ENCODE measurements at regions not wholly inside any gene's neighbourhood (a gene's known extent, or its start where the extent isn't known, plus 50 kb on each side); places are given as distances from the start of the nearest gene placed in this dataset.

DNA sequence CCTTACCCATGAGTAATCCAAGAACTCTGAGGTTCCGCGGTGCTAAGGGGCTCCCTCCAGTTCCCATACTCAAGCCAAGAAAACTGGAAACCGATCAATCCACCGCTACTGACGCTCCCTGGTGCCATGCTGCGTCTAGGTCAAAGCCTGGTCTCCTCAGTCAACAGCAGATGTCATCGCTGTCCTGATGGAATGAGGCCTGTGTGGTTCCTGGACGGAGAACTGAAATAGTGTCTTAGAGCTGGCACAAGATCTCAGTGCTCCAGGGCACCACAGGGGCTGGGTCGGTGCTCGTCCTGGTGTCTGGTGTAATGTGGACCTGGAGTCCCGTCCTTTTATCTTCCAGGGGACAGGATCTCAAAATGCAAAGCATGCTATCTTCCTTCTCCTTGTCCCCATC is 373.9 kb upstream of the CFAP20DC start:
- H3K4me2 ChIP-seq (ENCODE audit: low read length), result no peak overlapping the region
- H3K36me3 ChIP-seq (ENCODE audit: insufficient read depth, low read length), result no peaks in the 10 kb centered on the region
- no peaks in the 10 kb centered on the region for H3K9me3 ChIP-seq (replicated peaks; ENCODE audit: low read length)
- H3K27me3 ChIP-seq (ENCODE audit: control insufficient read depth, insufficient read depth, low read length), result no peaks in the 10 kb centered on the region
- H3K4me3 ChIP-seq (ENCODE audit: low read length), result no peak overlapping the region
- peaks cover 36% of the 10 kb centered on the region for H3K4me1 ChIP-seq (ENCODE audit: control insufficient read depth, insufficient read depth, low read length)
- no peak overlapping the region for H3K9ac ChIP-seq (ENCODE audit: low read depth, low read length)

DNA sequence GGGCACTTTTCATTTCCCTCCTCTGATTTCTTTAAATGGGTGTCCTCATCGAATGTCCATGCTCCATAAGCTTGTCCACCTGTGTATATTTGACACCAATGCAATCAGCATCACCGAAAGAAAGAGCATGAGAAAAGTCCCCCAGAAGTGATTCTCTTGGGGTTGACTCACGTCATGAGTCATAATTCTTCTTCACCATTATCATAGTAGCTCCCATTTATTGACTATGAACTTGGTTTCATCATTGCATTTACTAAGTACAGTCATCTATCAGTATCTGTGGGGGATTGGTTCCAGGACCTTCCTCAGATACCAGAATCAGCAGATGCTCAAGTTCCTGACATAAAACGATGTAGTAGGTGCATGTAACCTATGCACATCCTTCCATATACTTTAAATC is 372.5 kb upstream of the CFAP20DC start:
- Histone ChIP-seq H3K4me2 (ENCODE audit: low read length) (no peak overlapping the region), H3K4me1 (ENCODE audit: control insufficient read depth, insufficient read depth, low read length) (peaks cover 30% of the 10 kb centered on the region), H3K9me3 (replicated peaks; ENCODE audit: low read length) (no peaks in the 10 kb centered on the region), H3K27me3 (ENCODE audit: control insufficient read depth, insufficient read depth, low read length) (no peaks in the 10 kb centered on the region), H3K4me3 (ENCODE audit: low read length) (no peak overlapping the region), H3K36me3 (ENCODE audit: insufficient read depth, low read length) (no peaks in the 10 kb centered on the region), H3K9ac (ENCODE audit: low read depth, low read length) (no peak overlapping the region)

DNA sequence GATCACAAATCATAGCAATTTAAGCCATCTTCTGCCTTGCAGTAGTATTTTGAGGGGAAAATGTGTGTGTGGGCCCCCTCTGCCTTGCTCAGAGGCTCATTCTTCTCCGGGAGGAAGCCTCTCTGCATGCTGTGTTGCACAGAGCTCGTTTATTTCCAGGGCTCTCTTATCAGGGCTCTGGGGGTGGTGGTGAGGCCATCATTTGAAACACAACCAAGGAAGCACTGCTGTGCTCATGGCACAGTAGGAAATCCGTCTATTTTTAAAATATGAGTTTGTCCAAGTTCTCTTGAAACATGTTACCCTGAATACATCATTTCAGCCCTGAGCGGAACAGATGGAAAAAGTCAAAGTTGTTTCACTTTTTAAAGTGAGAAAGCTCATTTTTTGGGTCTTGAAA is 369.0 kb upstream of the CFAP20DC start:
- Histone ChIP-seq H3K9me3 (replicated peaks; ENCODE audit: low read length) (no peaks in the 10 kb centered on the region), H3K36me3 (ENCODE audit: insufficient read depth, low read length) (no peaks in the 10 kb centered on the region), H3K4me1 (ENCODE audit: control insufficient read depth, insufficient read depth, low read length) (no peaks in the 10 kb centered on the region), H3K4me3 (ENCODE audit: low read length) (no peak overlapping the region), H3K27me3 (ENCODE audit: control insufficient read depth, insufficient read depth, low read length) (no peaks in the 10 kb centered on the region), H3K9ac (ENCODE audit: low read depth, low read length) (no peak overlapping the region), H3K4me2 (ENCODE audit: low read length) (no peak overlapping the region)

DNA sequence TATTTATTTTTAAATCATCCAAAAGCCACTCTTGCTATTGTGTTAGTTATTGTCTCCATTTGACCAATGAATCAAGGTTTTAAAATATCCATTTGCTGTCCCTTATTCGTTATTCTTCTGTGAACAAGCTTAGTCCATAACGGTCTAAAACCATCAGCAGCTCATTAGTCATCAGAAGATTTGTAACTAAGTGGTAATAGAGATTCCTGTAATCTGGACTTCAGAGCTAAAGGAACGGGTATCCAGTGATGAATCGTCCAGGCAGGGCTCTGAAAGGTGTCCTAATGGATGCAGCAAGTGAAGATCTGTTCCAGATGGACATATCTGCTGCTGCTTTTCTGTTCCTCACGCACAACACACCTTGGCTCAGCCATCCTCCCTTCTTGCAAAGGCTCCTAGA is 362.7 kb upstream of the CFAP20DC start:
- H3K9ac ChIP-seq (ENCODE audit: low read depth, low read length), result no peak overlapping the region
- no peak overlapping the region for H3K4me2 ChIP-seq (ENCODE audit: low read length)
- no peak overlapping the region for H3K4me3 ChIP-seq (ENCODE audit: low read length)
- no peaks in the 10 kb centered on the region for H3K36me3 ChIP-seq (ENCODE audit: insufficient read depth, low read length)
- no peaks in the 10 kb centered on the region for H3K27me3 ChIP-seq (ENCODE audit: control insufficient read depth, insufficient read depth, low read length)
- no peaks in the 10 kb centered on the region for H3K4me1 ChIP-seq (ENCODE audit: control insufficient read depth, insufficient read depth, low read length)
- no peaks in the 10 kb centered on the region for H3K9me3 ChIP-seq (replicated peaks; ENCODE audit: low read length)

DNA sequence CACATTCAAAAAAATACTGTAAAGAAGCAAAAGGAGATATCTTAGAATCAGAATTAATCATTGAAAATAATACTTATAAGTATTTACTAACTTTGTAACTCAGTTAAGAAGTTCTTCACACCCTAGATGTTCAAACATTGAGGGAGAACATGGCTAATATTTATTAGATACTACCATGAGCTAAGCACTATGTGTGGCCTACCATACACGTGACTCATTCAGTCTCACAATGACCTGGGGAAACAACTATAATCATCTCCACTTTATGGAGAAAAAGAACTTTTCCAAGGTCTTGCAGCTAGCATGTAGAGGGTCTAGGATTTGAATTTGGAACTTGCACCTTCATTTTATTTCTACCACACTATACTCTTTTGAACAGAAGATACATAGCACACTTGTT is 361.9 kb upstream of the CFAP20DC start:
- no peaks in the 10 kb centered on the region for H3K27me3 ChIP-seq (ENCODE audit: control insufficient read depth, insufficient read depth, low read length)
- no peak overlapping the region for H3K4me2 ChIP-seq (ENCODE audit: low read length)
- no peak overlapping the region for H3K9ac ChIP-seq (ENCODE audit: low read depth, low read length)
- no peaks in the 10 kb centered on the region for H3K9me3 ChIP-seq (replicated peaks; ENCODE audit: low read length)
- H3K4me3 ChIP-seq (ENCODE audit: low read length), result no peak overlapping the region
- H3K36me3 ChIP-seq (ENCODE audit: insufficient read depth, low read length), result no peaks in the 10 kb centered on the region
- H3K4me1 ChIP-seq (ENCODE audit: control insufficient read depth, insufficient read depth, low read length), result no peaks in the 10 kb centered on the region

DNA sequence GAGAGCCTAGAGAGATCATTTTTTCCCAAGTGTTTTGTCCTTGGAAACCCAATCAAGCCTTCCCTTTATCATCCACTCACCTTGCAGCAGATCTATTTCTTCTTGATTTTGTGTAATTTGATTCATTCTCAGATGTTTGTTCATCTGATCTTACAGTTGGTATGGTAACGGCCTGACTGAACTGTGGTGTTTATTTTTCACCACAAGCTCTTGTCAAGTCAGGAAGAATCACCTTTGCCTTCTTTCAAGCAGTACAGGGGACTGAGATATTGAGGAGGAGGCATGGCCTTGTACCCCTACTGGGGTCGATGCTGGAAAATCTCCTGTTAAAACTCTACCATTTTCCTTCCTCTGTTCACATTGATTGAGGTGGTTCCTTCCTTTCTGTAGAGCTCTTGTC is 361.4 kb upstream of the CFAP20DC start:
- Histone ChIP-seq H3K9me3 (replicated peaks; ENCODE audit: low read length) (no peaks in the 10 kb centered on the region), H3K27me3 (ENCODE audit: control insufficient read depth, insufficient read depth, low read length) (no peaks in the 10 kb centered on the region), H3K36me3 (ENCODE audit: insufficient read depth, low read length) (no peaks in the 10 kb centered on the region), H3K4me2 (ENCODE audit: low read length) (no peak overlapping the region), H3K4me3 (ENCODE audit: low read length) (no peak overlapping the region), H3K9ac (ENCODE audit: low read depth, low read length) (no peak overlapping the region), H3K4me1 (ENCODE audit: control insufficient read depth, insufficient read depth, low read length) (no peaks in the 10 kb centered on the region)

DNA sequence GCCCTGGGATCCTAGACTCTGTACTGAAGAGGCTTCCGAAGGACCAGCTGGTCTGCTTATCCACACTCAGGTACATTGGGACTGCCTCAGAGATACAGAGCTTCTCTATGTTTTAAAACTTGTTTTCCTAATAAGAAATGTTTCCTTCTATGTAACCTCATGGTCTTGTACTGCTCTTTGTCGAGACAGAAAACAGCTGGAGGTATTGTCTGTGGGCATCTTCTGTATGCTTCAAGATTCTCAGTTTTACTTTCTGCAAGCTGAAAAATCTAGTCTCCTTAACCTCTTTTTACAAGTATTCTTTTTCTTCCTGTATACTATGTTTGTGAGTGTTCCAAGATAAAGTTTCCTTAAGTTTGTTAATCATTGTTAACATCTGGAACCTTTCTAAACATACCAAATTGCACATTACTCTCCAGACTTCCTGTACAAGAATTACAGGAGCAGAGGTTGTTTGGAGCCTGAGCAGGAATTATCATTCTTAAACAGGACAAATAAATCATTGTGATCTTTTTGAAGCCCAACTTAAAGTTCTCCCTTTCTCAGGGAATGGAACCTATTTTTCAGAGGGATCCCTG is 358.3 kb upstream of the CFAP20DC start:
- H3K27me3 ChIP-seq (ENCODE audit: control insufficient read depth, insufficient read depth, low read length), result peaks cover 2% of the 10 kb centered on the region
- no peaks in the 10 kb centered on the region for H3K9me3 ChIP-seq (replicated peaks; ENCODE audit: low read length)
- no peaks in the 10 kb centered on the region for H3K4me1 ChIP-seq (ENCODE audit: control insufficient read depth, insufficient read depth, low read length)
- H3K9ac ChIP-seq (ENCODE audit: low read depth, low read length), result no peak overlapping the region
- no peak overlapping the region for H3K4me2 ChIP-seq (ENCODE audit: low read length)
- H3K36me3 ChIP-seq (ENCODE audit: insufficient read depth, low read length), result no peaks in the 10 kb centered on the region
- no peak overlapping the region for H3K4me3 ChIP-seq (ENCODE audit: low read length)

DNA sequence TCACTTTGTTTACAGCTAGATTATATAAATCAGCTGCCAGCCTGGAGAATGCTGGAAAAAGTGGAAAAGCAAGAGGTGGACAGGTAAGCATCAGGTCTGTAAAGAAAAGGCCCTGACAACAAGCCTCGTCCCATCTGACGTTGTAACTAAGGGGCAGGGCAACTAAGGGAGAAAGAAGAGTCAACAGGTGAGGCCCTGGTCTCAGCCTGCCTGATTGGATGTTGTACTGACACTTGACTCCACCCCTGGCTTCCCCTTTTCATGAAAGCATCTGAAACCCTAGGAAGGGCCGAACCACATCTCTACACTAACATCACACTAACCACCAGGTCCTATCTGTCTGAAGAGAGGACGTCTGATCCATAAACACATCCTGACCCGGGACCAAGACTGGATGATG is 357.6 kb upstream of the CFAP20DC start:
- H3K36me3 ChIP-seq (ENCODE audit: insufficient read depth, low read length), result no peaks in the 10 kb centered on the region
- no peaks in the 10 kb centered on the region for H3K4me1 ChIP-seq (ENCODE audit: control insufficient read depth, insufficient read depth, low read length)
- H3K4me3 ChIP-seq (ENCODE audit: low read length), result no peak overlapping the region
- peaks cover 7% of the 10 kb centered on the region for H3K27me3 ChIP-seq (ENCODE audit: control insufficient read depth, insufficient read depth, low read length)
- H3K9ac ChIP-seq (ENCODE audit: low read depth, low read length), result no peak overlapping the region
- H3K9me3 ChIP-seq (replicated peaks; ENCODE audit: low read length), result no peaks in the 10 kb centered on the region
- H3K4me2 ChIP-seq (ENCODE audit: low read length), result no peak overlapping the region

DNA sequence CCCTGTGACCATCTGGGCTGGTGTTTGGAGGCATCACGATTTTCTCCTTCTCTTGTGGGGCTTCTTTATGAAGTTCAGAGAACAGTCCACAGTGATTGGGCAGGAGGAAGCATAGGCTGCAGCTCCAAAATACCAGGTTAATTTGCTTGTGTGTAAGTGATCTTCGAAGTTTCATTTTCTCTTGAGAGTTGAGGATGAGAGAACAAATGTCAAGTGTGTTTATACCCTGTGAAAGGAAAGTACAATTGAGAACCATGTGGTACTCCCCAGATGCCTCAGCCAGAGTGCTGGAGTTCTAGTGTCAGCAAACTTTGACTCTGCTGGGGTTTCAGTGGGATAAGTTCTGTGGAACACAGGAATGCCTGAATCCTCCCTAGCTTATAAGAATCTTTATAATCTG is 357.1 kb upstream of the CFAP20DC start:
- H3K4me1 ChIP-seq (ENCODE audit: control insufficient read depth, insufficient read depth, low read length), result no peaks in the 10 kb centered on the region
- H3K36me3 ChIP-seq (ENCODE audit: insufficient read depth, low read length), result no peaks in the 10 kb centered on the region
- H3K27me3 ChIP-seq (ENCODE audit: control insufficient read depth, insufficient read depth, low read length), result peaks cover 8% of the 10 kb centered on the region
- H3K9ac ChIP-seq (ENCODE audit: low read depth, low read length), result no peak overlapping the region
- no peak overlapping the region for H3K4me3 ChIP-seq (ENCODE audit: low read length)
- no peaks in the 10 kb centered on the region for H3K9me3 ChIP-seq (replicated peaks; ENCODE audit: low read length)
- no peak overlapping the region for H3K4me2 ChIP-seq (ENCODE audit: low read length)

DNA sequence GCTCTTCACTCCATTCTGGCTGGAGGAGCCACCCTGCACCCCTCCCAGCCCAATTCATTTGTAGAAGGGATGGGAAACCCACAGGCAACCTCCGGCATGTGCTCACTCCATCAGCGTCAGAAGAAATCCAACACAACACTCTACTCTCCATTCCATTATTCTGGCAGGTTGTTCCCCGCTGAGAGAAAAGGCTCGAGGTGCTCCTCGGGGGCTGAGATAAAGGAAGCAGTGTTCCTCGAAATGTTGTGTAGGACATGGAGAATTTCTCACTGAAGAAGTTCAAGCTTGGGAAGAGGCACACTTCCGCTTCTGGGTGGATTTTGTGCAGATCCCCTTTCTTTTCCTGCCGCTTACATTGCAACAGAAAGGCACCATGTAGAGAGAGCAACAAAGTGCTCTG is 355.0 kb upstream of the CFAP20DC start:
- no peaks in the 10 kb centered on the region for H3K9me3 ChIP-seq (replicated peaks; ENCODE audit: low read length)
- H3K27me3 ChIP-seq (ENCODE audit: control insufficient read depth, insufficient read depth, low read length), result peaks cover 8% of the 10 kb centered on the region
- H3K4me1 ChIP-seq (ENCODE audit: control insufficient read depth, insufficient read depth, low read length), result no peaks in the 10 kb centered on the region
- no peak overlapping the region for H3K4me2 ChIP-seq (ENCODE audit: low read length)
- no peaks in the 10 kb centered on the region for H3K36me3 ChIP-seq (ENCODE audit: insufficient read depth, low read length)
- no peak overlapping the region for H3K9ac ChIP-seq (ENCODE audit: low read depth, low read length)
- no peak overlapping the region for H3K4me3 ChIP-seq (ENCODE audit: low read length)

DNA sequence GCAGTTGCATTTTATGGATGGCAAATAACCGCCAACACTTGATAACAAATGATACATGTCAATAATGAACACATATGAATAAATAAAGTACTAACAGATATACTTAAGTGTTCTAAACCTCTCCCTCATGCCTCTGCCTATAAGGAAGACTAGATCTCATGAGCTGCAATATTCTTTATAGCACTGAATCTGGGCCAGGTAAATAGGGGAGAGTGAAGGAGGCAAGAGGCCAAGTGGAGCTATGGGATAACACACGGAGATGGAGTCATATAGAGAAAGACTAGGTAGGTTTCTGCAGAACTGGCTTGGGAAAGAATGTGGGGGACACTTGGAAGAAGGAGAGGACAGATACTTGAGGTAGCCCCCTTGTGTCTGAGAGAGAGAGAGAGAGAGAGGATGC is 354.2 kb upstream of the CFAP20DC start:
- H3K4me3 ChIP-seq (ENCODE audit: low read length), result no peak overlapping the region

DNA sequence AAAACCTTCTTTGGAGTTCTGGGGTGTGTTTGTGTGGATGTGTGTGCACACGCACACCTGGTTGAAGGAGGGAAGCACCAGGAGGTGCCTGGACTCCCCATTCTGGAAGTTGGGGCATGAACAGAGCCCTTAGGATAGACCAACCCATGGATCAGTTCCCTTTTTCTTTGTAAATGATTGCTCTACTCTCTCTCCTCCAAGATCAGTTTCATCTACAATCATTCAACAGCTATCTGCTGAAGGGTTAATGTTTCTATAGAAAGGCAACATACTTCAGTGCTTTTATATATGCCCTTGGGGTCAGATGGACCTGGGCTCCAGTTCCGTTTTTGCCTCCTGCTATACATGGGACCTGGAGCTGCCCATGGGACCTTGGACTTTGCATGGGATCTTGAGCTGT is 352.1 kb upstream of the CFAP20DC start:
- no peak overlapping the region for H3K4me2 ChIP-seq (ENCODE audit: low read length)

More for the DNA sequence above, 354.2 kb upstream of the CFAP20DC start:
- Histone ChIP-seq H3K4me1 (ENCODE audit: control insufficient read depth, insufficient read depth, low read length) (no peaks in the 10 kb centered on the region), H3K9me3 (replicated peaks; ENCODE audit: low read length) (no peaks in the 10 kb centered on the region), H3K4me2 (ENCODE audit: low read length) (no peak overlapping the region), H3K36me3 (ENCODE audit: insufficient read depth, low read length) (no peaks in the 10 kb centered on the region), H3K9ac (ENCODE audit: low read depth, low read length) (no peak overlapping the region), H3K27me3 (ENCODE audit: control insufficient read depth, insufficient read depth, low read length) (peaks cover 8% of the 10 kb centered on the region)

More for the DNA sequence above, 352.1 kb upstream of the CFAP20DC start:
- Histone ChIP-seq H3K4me1 (ENCODE audit: control insufficient read depth, insufficient read depth, low read length) (no peaks in the 10 kb centered on the region), H3K9ac (ENCODE audit: low read depth, low read length) (no peak overlapping the region), H3K36me3 (ENCODE audit: insufficient read depth, low read length) (no peaks in the 10 kb centered on the region), H3K4me3 (ENCODE audit: low read length) (no peak overlapping the region), H3K27me3 (ENCODE audit: control insufficient read depth, insufficient read depth, low read length) (peaks cover 8% of the 10 kb centered on the region), H3K9me3 (replicated peaks; ENCODE audit: low read length) (no peaks in the 10 kb centered on the region)
